Transverse colon (tissue), 4 donors: ENCODE measurements at regions not wholly inside any gene's neighbourhood (a gene's known extent, or its start where the extent isn't known, plus 50 kb on each side); places are given as distances from the start of the nearest gene placed in this dataset.

Source experiments
- DNase-seq: peaks from one replicate; pipeline ENCODE4 v3.0.0-alpha.2; 2019
- H3K27ac ChIP-seq, 4 donors: fragments of 200-600 bp; sonication (generic); 2 replicates each; pipeline ENCODE4 v1.5.1; 2016 to 2018; ENCODE audit warnings: inconsistent platforms in 4 of 4
- H3K27me3 ChIP-seq: fragments of 200-600 bp; sonication (generic); 2 replicates; pipeline ENCODE4 v1.5.1; 2017; ENCODE audit warnings: inconsistent platforms
- H3K36me3 ChIP-seq, 4 donors: fragments of 200-600 bp; sonication (generic); 2 replicates each; pipeline ENCODE4 v1.5.1; 2017 to 2019; ENCODE audit warnings: inconsistent platforms in 4 of 4
- H3K4me1 ChIP-seq, 4 donors: fragments of 200-600 bp; sonication (generic); 2 replicates each; pipeline ENCODE4 v1.5.1; 2017 to 2020; ENCODE audit warnings: inconsistent platforms in 4 of 4
- H3K4me3 ChIP-seq, 4 donors: fragments of 200-600 bp; sonication (generic); 1 replicate in 1 of 4; 2 replicates in 3 of 4; pipeline versions ENCODE4 v1.5.1 to v1.6.1; 2017 to 2019; ENCODE audit warnings: inconsistent platforms in 4 of 4
- H3K9me3 ChIP-seq, 2 donors: fragments of 200-600 bp; sonication (generic); 2 replicates each; pipeline ENCODE4 v1.5.1; 2017 to 2019; ENCODE audit warnings: inconsistent platforms in 2 of 2
- CTCF ChIP-seq, 5 experiments: fragments of 200-600 bp in 3 of 5; fragments of 450-650 bp in 2 of 5; sonication (generic) in 3 of 5; IDR thresholded peaks; 1 replicate in 2 of 5; 2 replicates in 3 of 5; pipeline ENCODE4 v1.5.1; 2016 to 2017; ENCODE audit warnings: antibody characterized with exemption in 5 of 5, inconsistent platforms in 3 of 5, mild to moderate bottlenecking in 2 of 5, moderate library complexity in 1 of 5
- EP300 ChIP-seq: sonication (generic); formaldehyde crosslinking; IDR thresholded peaks from one replicate; pipeline ENCODE4 v1.6.1; 2017; ENCODE audit warnings: antibody characterized with exemption, low read depth
- POLR2A ChIP-seq: fragments of 450-650 bp; IDR thresholded peaks from one replicate; pipeline ENCODE4 v1.6.1; 2016; ENCODE audit warnings: antibody characterized with exemption, mild to moderate bottlenecking, moderate library complexity
- POLR2AphosphoS5 ChIP-seq, 3 donors: sonication (generic); formaldehyde crosslinking; IDR thresholded peaks; one replicate each; pipeline ENCODE4 v1.6.1; 2016; ENCODE audit warnings: antibody characterized with exemption in 3 of 3
- WGBS, 2 donors: methylation state at CpG; one replicate each; pipeline ENCODE4 v1.1.5; 2018; ENCODE audit warnings: low coverage in 1 of 2; 5-methylcytosine and 5-hydroxymethylcytosine counted together
- in situ Hi-C, 4 donors: fragments of 200-750 bp; cut with MboI; loops; one replicate each; pipeline versions ENCODE4 v1.15.0 to v1.15.1; 2017; ENCODE audit warnings: low sequenced_read_pairs in 3 of 4, low pct_ligation_motif_present in 1 of 4, low pct_unique_long_range_greater_than_20kb in 1 of 4
- intact Hi-C: fragments of 100-400 bp; cut with DNase I; formaldehyde crosslinking; loops from one replicate; pipeline ENCODE4 v1.15.1; 2023; ENCODE audit warnings: low total_unique reads

DNA sequence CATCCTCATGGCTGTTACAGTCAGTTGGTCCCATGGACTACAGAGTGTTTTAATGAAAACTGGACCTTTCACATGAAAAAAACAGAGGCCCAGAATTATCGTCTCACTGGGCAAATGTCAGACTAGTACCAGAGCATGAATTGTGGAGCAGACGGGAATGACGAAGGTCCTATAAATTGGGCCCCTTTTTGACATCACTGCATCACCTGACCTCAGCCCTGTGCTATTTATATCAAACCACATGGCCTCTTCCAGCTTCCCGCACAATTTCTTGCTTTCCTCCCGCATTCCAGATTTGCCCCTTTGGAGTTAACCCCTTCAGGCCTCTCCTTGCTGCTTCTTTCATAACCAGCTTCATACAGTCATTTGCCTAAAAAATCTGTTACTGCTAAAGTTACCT is 301.7 kb downstream of the ATPSCKMT start:
- peaks cover 2% of the 10 kb centered on the region for H3K27me3 ChIP-seq
- H3K36me3 ChIP-seq: no peaks in the 10 kb centered on the region
- TF ChIP-seq CTCF (IDR thresholded peaks at IDR 0.05) (no peak), POLR2A (no peak), EP300 (no peak)
- 53 to 68% methylated on average over 4 to 5 of the region's 5 CpGs for WGBS, 2 donors
- H3K27ac ChIP-seq: no peak overlapping the region
- H3K4me1 ChIP-seq: no peaks in the 10 kb centered on the region
- DNase-seq: no peak
- H3K4me3 ChIP-seq: no peak overlapping the region
- H3K9me3 ChIP-seq: no peaks in the 10 kb centered on the region
- in situ Hi-C loops (no loop called here), intact Hi-C loops (no loop called here)

GRCh38 chr5:9947225-9947714 is 302.4 kb downstream of the ATPSCKMT start:
- H3K4me3 ChIP-seq: no peak overlapping the region
- no peaks in the 10 kb centered on the region for H3K36me3 ChIP-seq
- WGBS, 2 donors: 65% methylated on average over 6 of the region's 6 CpGs; no CpG with 5 or more reads in 1 of the 2 donors
- DNase-seq: no peak
- no peaks in the 10 kb centered on the region for H3K27me3 ChIP-seq
- TF ChIP-seq CTCF (IDR thresholded peaks at IDR 0.05): no peak
- no peak for TF ChIP-seq POLR2A
- no peak for TF ChIP-seq EP300
- TF ChIP-seq POLR2AphosphoS5 (IDR thresholded peaks at IDR 0.05): no peak
- no peaks in the 10 kb centered on the region for H3K4me1 ChIP-seq
- no peak overlapping the region for H3K27ac ChIP-seq
- intact Hi-C loops (no loop called here), in situ Hi-C loops (no loop called here)
- H3K9me3 ChIP-seq: no peaks in the 10 kb centered on the region

- H3K27ac ChIP-seq: no peak overlapping the region
- no peaks in the 10 kb centered on the region for H3K36me3 ChIP-seq
- H3K27me3 ChIP-seq: no peaks in the 10 kb centered on the region
- H3K9me3 ChIP-seq: no peaks in the 10 kb centered on the region
- no peak overlapping the region for H3K4me3 ChIP-seq
- TF ChIP-seq POLR2AphosphoS5 (IDR thresholded peaks at IDR 0.05) (no peak), POLR2A (no peak), CTCF (IDR thresholded peaks at IDR 0.05) (no peak), EP300 (no peak)
- no peak for DNase-seq
- intact Hi-C loops: no loop called here
- H3K4me1 ChIP-seq: no peaks in the 10 kb centered on the region
- in situ Hi-C loops: no loop called here
Observed at GRCh38 chr5:9932770-9933169, 302.6 kb upstream of the TAS2R1 start.

GRCh38 chr5:9930156-9930555 is 300.0 kb upstream of the TAS2R1 start:
- WGBS, 2 donors: 58 to 88% methylated on average over 3 to 10 of the region's 10 CpGs
- TF ChIP-seq POLR2AphosphoS5 (IDR thresholded peaks at IDR 0.05) (no peak), CTCF (IDR thresholded peaks at IDR 0.05) (no peak), EP300 (no peak), POLR2A (no peak)
- no peaks in the 10 kb centered on the region for H3K36me3 ChIP-seq
- H3K27ac ChIP-seq: no peak overlapping the region
- H3K9me3 ChIP-seq: no peaks in the 10 kb centered on the region
- no peak for DNase-seq
- H3K4me1 ChIP-seq: no peaks in the 10 kb centered on the region
- in situ Hi-C loops (no loop called here), intact Hi-C loops (no loop called here)
- H3K4me3 ChIP-seq: no peak overlapping the region
- no peaks in the 10 kb centered on the region for H3K27me3 ChIP-seq
